ENCODE measurements at regions not wholly inside any gene's neighbourhood (a gene's known extent, or its start where the extent isn't known, plus 50 kb on each side); places are given as distances from the start of the nearest gene placed in this dataset.

GRCh38 chr11:127622686-127623085 lies 622.1 kb upstream of the KIRREL3 start:
- TF ChIP-seq CTCF (IDR thresholded peaks at IDR 0.05) (no peak), EZH2 (IDR thresholded peaks at IDR 0.05; ENCODE audit: borderline replicate concordance, insufficient read depth, low read depth, low read length, poor library complexity, severe bottlenecking) (no peak)
- H3K4me3 ChIP-seq (ENCODE audit: control extremely low read depth in 1 of 5, extremely low read depth in 1 of 5, insufficient read depth in 1 of 5, low read depth in 2 of 5, low read length in 4 of 5) = no peak overlapping the region
- ChIA-PET CTCF (no interaction called here), POLR2A (no interaction called here)
- H3K79me2 ChIP-seq (ENCODE audit: control insufficient read depth, insufficient read depth, low read length) = no peaks in the 10 kb centered on the region
- no peaks in the 10 kb centered on the region for H3K27me3 Mint-ChIP-seq
- H4K20me1 ChIP-seq (ENCODE audit: control insufficient read depth, insufficient read depth, low read length, poor library complexity, severe bottlenecking) = no peaks in the 10 kb centered on the region
- H3K4me1 ChIP-seq (ENCODE audit: control insufficient read depth in 2 of 2, insufficient read depth in 2 of 2, low read length in 2 of 2) = no peaks in the 10 kb centered on the region
- no peak overlapping the region for H3K27ac Mint-ChIP-seq
- H3K4me3 Mint-ChIP-seq = no peak overlapping the region
- DNase-seq (no peak), ATAC-seq (ENCODE audit: low read depth) (no peak)
- intact Hi-C loops (cut with micrococcal nuclease) = no loop called here
- H2AFZ ChIP-seq (ENCODE audit: insufficient read depth, low read depth, low read length, poor library complexity, severe bottlenecking) = no peak overlapping the region
- H3K9ac ChIP-seq (ENCODE audit: low read length) = no peak overlapping the region
- H3K4me2 ChIP-seq (replicated peaks; ENCODE audit: low read depth, low read length, poor library complexity, severe bottlenecking) = no peak overlapping the region
- peaks cover 0 to 1% (median 0%) of the 10 kb centered on the region in 3 donors for H3K9me3 ChIP-seq (ENCODE audit: control extremely low read depth in 1 of 3, control insufficient read depth in 2 of 3, insufficient read depth in 1 of 3, low read length in 2 of 3)
- H3K36me3 ChIP-seq (replicated peaks in 1 of 2; ENCODE audit: control extremely low read depth in 1 of 2, control insufficient read depth in 1 of 2, extremely low read depth in 1 of 2, insufficient read depth in 2 of 2, low read length in 1 of 2) = no peaks in the 10 kb centered on the region
- H3K9me3 Mint-ChIP-seq (ENCODE audit: insufficient read depth) = no peaks in the 10 kb centered on the region
- no peaks in the 10 kb centered on the region for H3K27me3 ChIP-seq (replicated peaks in 1 of 4; ENCODE audit: control extremely low read depth in 1 of 4, control insufficient read depth in 3 of 4, insufficient read depth in 4 of 4, low read length in 3 of 4)
- H3K4me1 Mint-ChIP-seq = no peaks in the 10 kb centered on the region
- H3K27ac ChIP-seq (ENCODE audit: low read length in 2 of 2) = no peak overlapping the region

DNA sequence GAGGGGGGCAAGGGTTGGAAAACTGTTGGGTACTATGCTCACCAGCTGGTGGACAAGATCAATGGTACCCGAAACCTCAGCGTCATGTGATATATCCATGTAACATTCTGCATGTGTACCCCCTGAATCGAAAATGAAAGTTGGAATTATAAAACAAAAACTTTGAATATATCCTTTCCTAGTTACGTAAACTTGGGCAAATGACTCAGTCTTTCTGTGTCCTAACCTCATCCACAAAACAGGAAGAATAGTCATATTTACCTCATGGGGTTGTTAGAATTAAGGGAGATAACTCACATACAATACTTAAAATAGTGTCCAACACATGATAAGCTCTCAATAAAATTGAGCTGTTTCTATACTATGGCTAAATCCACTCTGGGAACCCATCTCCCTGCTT lies 620.1 kb upstream of the KIRREL3 start:
- no peaks in the 10 kb centered on the region for H3K4me1 Mint-ChIP-seq
- H4K20me1 ChIP-seq (ENCODE audit: control insufficient read depth, insufficient read depth, low read length, poor library complexity, severe bottlenecking) = no peaks in the 10 kb centered on the region
- no peak overlapping the region for H2AFZ ChIP-seq (ENCODE audit: insufficient read depth, low read depth, low read length, poor library complexity, severe bottlenecking)
- WGBS (ENCODE audit: insufficient coverage) = 100% methylated on average over 3 of the region's 4 CpGs
- H3K9ac ChIP-seq (ENCODE audit: low read length) = no peak overlapping the region
- no peaks in the 10 kb centered on the region for H3K4me1 ChIP-seq (ENCODE audit: control insufficient read depth in 2 of 2, insufficient read depth in 2 of 2, low read length in 2 of 2)
- no peaks in the 10 kb centered on the region for H3K9me3 Mint-ChIP-seq (ENCODE audit: insufficient read depth)
- no peak overlapping the region for H3K27ac Mint-ChIP-seq
- TF ChIP-seq EZH2 (IDR thresholded peaks at IDR 0.05; ENCODE audit: borderline replicate concordance, insufficient read depth, low read depth, low read length, poor library complexity, severe bottlenecking) = no peak
- TF ChIP-seq CTCF (IDR thresholded peaks at IDR 0.05) = no peak
- ATAC-seq (ENCODE audit: low read depth) (no peak), DNase-seq (no peak)
- no peaks in the 10 kb centered on the region for H3K27me3 ChIP-seq (replicated peaks in 1 of 4; ENCODE audit: control extremely low read depth in 1 of 4, control insufficient read depth in 3 of 4, insufficient read depth in 4 of 4, low read length in 3 of 4)
- intact Hi-C loops (cut with micrococcal nuclease) = no loop called here
- H3K4me2 ChIP-seq (replicated peaks; ENCODE audit: low read depth, low read length, poor library complexity, severe bottlenecking) = no peak overlapping the region
- H3K27ac ChIP-seq (ENCODE audit: low read length in 2 of 2) = no peak overlapping the region
- H3K79me2 ChIP-seq (ENCODE audit: control insufficient read depth, insufficient read depth, low read length) = no peaks in the 10 kb centered on the region
- no peaks in the 10 kb centered on the region for H3K27me3 Mint-ChIP-seq
- H3K4me3 Mint-ChIP-seq = no peak overlapping the region
- POLR2A ChIA-PET = no interaction called here
- no peak overlapping the region for H3K4me3 ChIP-seq (ENCODE audit: control extremely low read depth in 1 of 5, extremely low read depth in 1 of 5, insufficient read depth in 1 of 5, low read depth in 2 of 5, low read length in 4 of 5)
- peaks cover 0 to 1% (median 0%) of the 10 kb centered on the region in 3 donors for H3K9me3 ChIP-seq (ENCODE audit: control extremely low read depth in 1 of 3, control insufficient read depth in 2 of 3, insufficient read depth in 1 of 3, low read length in 2 of 3)
- no peaks in the 10 kb centered on the region for H3K36me3 ChIP-seq (replicated peaks in 1 of 2; ENCODE audit: control extremely low read depth in 1 of 2, control insufficient read depth in 1 of 2, extremely low read depth in 1 of 2, insufficient read depth in 2 of 2, low read length in 1 of 2)
- CTCF ChIA-PET = no interaction called here

Data from B cell (primary cell).